Fibroblast of villous mesenchyme (primary cell): ENCODE measurements at regions not wholly inside any gene's neighbourhood (a gene's known extent, or its start where the extent isn't known, plus 50 kb on each side); places are given as distances from the start of the nearest gene placed in this dataset.
A peak's percentile ranks its signal among the peaks of the same experiment; 100 is the strongest.
"Not testable (repeated sequence)": the region's sequence is repeated elsewhere in the genome, so short reads cannot be mapped to it uniquely, and the experiment has no call there.

Source experiments
- DNase-seq: peaks from one replicate; pipeline ENCODE4 v3.0.0-alpha.2; 2010; ENCODE audit warnings: low read depth
- H3K4me3 ChIP-seq: 2 replicates; pipeline ENCODE4 v1.5.1; 2011; ENCODE audit warnings: low read depth, mild to moderate bottlenecking, low read length
- CTCF ChIP-seq: IDR thresholded peaks from 2 replicates; pipeline ENCODE4 v1.5.1; 2012; ENCODE audit warnings: low read depth, mild to moderate bottlenecking, low read length; ENCODE audit not compliant: insufficient read depth

DNA sequence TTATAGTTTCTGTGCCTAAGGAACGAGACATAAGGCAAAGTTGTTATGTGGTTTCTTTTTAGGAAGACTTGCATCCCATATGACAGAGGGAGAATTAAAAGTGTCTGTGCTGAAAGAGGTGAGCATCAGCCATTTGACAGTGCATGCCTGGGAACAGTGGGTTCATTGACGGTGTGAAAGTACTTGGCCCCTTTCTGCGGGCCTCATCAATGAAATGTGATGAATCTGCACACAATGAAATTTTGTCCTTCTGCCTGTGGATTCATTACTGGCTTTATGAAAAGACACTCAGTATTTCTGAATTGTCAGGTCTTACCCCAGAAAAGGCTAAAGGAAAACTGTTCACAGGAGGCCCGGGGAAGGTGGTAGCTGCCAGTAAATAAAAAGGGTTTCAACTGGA lies 295.8 kb downstream of the FOXO1 start:
- no peak for DNase-seq
- TF ChIP-seq CTCF, result no peak
- H3K4me3 ChIP-seq, result no peak overlapping the region

DNA sequence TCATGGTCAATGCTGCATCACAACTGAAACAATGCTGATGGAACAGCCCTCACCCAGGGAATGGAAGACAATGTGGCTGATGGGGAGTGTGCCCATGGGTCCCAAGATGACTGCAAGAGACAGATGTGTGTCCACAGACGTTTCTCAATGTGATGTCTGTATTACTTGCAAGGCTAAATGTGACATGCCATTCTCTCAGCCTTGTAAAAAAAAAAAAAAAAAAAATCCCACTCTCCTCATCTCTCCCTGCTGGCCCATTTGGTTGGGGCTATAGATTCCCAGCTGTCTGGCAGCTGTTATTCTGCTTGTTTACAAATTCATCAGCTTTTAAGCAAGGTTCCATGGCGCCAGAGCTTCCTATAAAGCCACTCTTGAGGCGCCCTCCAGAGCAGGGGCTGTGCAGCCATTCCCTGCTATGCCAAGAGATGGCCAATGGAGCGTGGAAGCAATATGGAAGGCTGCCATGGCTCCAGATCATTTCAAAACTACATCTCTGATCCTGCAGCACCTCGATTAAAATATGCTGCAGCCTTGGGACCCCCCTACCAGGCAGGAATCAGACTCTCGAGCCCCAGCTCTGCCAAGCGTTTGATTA lies 294.8 kb downstream of the FOXO1 start:
- no peak for TF ChIP-seq CTCF
- H3K4me3 ChIP-seq, result no peak overlapping the region
- no peak for DNase-seq

DNA sequence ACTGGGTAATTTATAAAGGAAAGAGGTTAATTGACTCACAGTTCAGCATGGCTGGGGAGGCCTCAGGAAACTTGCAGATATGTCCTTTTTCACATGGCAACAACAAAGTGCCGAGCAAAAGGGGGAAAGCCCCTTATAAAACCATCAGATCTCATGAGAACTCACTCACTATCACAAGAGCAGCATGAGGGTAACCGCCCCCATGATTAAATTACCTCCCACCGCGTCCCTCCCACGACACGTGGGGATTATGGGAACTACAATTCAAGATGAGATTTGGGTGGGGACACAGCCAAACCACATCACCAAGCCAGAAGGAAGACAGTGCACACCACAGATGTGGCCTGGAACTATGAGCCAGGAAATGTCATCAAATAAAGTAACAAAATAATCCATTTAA lies 292.8 kb downstream of the FOXO1 start:
- H3K4me3 ChIP-seq, DNase-seq: not testable (repeated sequence)

DNA sequence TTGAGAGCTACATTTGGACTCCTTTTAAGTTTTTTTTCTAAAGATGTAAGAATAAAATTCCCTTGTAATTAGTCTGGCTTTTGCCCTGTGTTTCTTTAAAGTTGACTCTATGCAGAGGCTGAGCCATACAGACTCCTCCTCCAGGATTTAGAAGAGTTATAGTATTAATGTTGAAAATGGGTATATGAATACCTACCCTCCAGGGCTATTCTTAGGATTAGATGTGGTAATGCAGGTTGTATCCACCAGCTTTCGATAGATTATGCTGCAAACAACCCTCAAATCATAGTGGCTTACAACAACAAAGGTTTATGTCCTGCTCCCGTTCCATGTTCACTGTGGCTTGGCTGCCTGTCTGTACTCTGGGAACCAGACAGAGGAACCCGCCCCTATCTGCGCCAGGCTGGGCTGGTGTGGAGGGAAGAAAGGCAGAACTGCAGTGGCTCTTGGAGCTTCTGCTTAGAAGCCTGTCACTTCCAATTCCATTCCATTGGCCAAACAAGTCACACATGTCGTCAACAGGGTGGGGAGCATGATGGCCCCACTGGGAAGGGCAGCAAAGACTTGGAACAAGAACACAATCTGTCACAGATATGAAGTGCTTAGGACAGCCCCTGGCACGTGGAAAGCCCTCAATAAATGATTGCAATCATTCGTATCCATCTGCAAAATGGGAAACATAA lies 290.8 kb downstream of the FOXO1 start:
- no peak for DNase-seq
- TF ChIP-seq CTCF, result no peak

DNA sequence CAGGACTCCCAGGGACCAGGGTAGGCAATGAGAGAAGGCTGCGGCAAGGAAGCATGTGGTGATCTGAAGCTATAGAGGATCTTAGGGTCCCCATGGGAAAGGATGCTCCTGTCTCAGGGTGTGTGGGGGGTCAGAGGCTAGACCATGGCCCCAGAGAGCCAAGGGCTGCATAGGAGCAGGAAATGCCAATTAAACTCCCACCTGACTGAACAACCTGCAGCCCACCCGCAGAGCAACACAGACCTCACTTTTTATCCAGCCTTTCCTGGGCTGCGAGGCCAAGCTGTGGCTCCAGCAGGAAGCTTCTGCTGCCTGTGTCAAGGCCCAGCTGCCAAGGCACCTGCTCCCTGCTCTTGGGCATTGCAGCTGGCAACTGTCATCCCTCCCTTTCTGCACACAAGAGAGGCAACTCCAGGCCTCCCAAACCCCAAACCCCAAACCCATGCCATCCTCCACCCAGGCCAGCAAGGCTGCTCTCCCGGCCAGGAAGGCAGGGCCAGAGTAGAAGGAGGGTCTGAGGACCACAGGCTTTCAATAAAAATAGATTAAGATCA lies 290.1 kb downstream of the FOXO1 start:
- DNase-seq, result no peak
- no peak for TF ChIP-seq CTCF
- H3K4me3 ChIP-seq, result no peak overlapping the region

More for the DNA sequence above, 290.8 kb downstream of the FOXO1 start:
- no peak overlapping the region for H3K4me3 ChIP-seq

GRCh38 chr13:40376867-40377535 lies 289.4 kb downstream of the FOXO1 start:
- DNase-seq, result peak; percentile 58
- H3K4me3 ChIP-seq, result no peak overlapping the region
- no peak for TF ChIP-seq CTCF

DNA sequence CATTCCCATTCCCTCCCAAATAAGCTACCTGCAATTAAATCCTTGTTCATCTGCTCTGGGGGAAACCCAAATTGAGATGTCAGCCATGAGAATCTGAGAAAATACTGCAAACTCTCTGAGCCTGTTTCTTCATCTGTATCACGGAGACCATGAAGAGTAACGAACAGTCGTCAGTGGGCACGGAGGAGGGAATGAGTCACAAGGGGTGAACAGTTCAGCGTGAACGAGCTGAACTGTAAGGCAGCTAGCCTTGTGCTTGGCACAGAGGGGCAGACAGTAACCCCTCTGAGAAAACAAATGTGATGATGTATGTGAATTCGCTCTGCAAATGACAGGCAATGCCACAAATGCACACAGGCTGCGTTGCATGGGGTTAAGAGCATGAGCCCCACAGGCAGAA lies 288.7 kb downstream of the FOXO1 start:
- peak; percentile 27 for DNase-seq
- TF ChIP-seq CTCF, result no peak

More for the DNA sequence above, 288.7 kb downstream of the FOXO1 start:
- H3K4me3 ChIP-seq, result no peak overlapping the region
